OCI-LY3 (cell line): ENCODE measurements at regions not wholly inside any gene's neighbourhood (a gene's known extent, or its start where the extent isn't known, plus 50 kb on each side); places are given as distances from the start of the nearest gene placed in this dataset.
"Not testable (repeated sequence)": the region's sequence is repeated elsewhere in the genome, so short reads cannot be mapped to it uniquely, and the experiment has no call there.

ENCODE experiments used
- EZH2phosphoT487 ChIP-seq: fragments of 200-600 bp; shearing (Covaris generic); IDR thresholded peaks from 2 replicates; pipeline ENCODE4 v1.6.1; 2018; ENCODE audit warnings: antibody characterized with exemption, mixed run types, low read depth
- TF ChIP-seq, protein P1 (sequence below): fragments of 200-600, 300-600 bp; sonication (generic); IDR thresholded peaks from 2 replicates; pipeline ENCODE4 v1.5.1; 2014; ENCODE audit warnings: antibody characterized with exemption, low read length, low read depth

- TF ChIP-seq, protein P1, sequence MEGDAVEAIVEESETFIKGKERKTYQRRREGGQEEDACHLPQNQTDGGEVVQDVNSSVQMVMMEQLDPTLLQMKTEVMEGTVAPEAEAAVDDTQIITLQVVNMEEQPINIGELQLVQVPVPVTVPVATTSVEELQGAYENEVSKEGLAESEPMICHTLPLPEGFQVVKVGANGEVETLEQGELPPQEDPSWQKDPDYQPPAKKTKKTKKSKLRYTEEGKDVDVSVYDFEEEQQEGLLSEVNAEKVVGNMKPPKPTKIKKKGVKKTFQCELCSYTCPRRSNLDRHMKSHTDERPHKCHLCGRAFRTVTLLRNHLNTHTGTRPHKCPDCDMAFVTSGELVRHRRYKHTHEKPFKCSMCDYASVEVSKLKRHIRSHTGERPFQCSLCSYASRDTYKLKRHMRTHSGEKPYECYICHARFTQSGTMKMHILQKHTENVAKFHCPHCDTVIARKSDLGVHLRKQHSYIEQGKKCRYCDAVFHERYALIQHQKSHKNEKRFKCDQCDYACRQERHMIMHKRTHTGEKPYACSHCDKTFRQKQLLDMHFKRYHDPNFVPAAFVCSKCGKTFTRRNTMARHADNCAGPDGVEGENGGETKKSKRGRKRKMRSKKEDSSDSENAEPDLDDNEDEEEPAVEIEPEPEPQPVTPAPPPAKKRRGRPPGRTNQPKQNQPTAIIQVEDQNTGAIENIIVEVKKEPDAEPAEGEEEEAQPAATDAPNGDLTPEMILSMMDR = not testable (repeated sequence)
- not testable (repeated sequence) for TF ChIP-seq EZH2phosphoT487
These were observed 189.0 kb upstream of the ZNF519 start for GRCh38 chr18:14321217-14321616.
